ENCODE measurements at regions not wholly inside any gene's neighbourhood (a gene's known extent, or its start where the extent isn't known, plus 50 kb on each side); places are given as distances from the start of the nearest gene placed in this dataset.
A peak's percentile ranks its signal among the peaks of the same experiment; 100 is the strongest.
"Not testable (repeated sequence)": the region's sequence is repeated elsewhere in the genome, so short reads cannot be mapped to it uniquely, and the experiment has no call there.

GRCh38 chr11:71638801-71639519, 56.3 kb upstream of the KRTAP5-11 start:
- DNase-seq (ENCODE audit: low read depth): peak; percentile 50

- DNase-seq (ENCODE audit: low read depth): not testable (repeated sequence)
Measured at GRCh38 chr11:71639520-71639849, 56.8 kb upstream of the KRTAP5-11 start.

- DNase-seq (ENCODE audit: low read depth): not testable (repeated sequence)
Measured at GRCh38 chr11:71639916-71640315, 57.2 kb upstream of the KRTAP5-11 start.

GRCh38 chr11:71647078-71647477, 64.4 kb upstream of the KRTAP5-11 start:
- not testable (repeated sequence) for DNase-seq (ENCODE audit: low read depth)

- not testable (repeated sequence) for DNase-seq (ENCODE audit: low read depth)
Measured at GRCh38 chr11:71652998-71653397, 70.3 kb upstream of the KRTAP5-11 start.

- not testable (repeated sequence) for DNase-seq (ENCODE audit: low read depth)
Measured at GRCh38 chr11:71654423-71654822, 71.7 kb upstream of the KRTAP5-11 start.

- DNase-seq (ENCODE audit: low read depth): not testable (repeated sequence)
Measured at GRCh38 chr11:71655041-71655440, 72.4 kb upstream of the KRTAP5-11 start.

GRCh38 chr11:71656513-71656912, 73.8 kb upstream of the KRTAP5-11 start:
- DNase-seq (ENCODE audit: low read depth): not testable (repeated sequence)

GRCh38 chr11:71664941-71665340, 82.3 kb upstream of the KRTAP5-11 start:
- DNase-seq (ENCODE audit: low read depth): not testable (repeated sequence)

GRCh38 chr11:71698110-71698509, 115.4 kb upstream of the KRTAP5-11 start:
- DNase-seq (ENCODE audit: low read depth): not testable (repeated sequence)

- DNase-seq (ENCODE audit: low read depth): not testable (repeated sequence)
Measured at GRCh38 chr11:71698961-71699360, 116.3 kb upstream of the KRTAP5-11 start.

- DNase-seq (ENCODE audit: low read depth): not testable (repeated sequence)
Measured at GRCh38 chr11:71701435-71702291, 119.0 kb upstream of the KRTAP5-11 start.

GRCh38 chr11:71705086-71705737, 122.5 kb upstream of the KRTAP5-11 start:
- DNase-seq (ENCODE audit: low read depth): not testable (repeated sequence)

GRCh38 chr11:71705738-71706432, 123.2 kb upstream of the KRTAP5-11 start:
- DNase-seq (ENCODE audit: low read depth): not testable (repeated sequence)

- not testable (repeated sequence) for DNase-seq (ENCODE audit: low read depth)
Measured at GRCh38 chr11:71707083-71707482, 124.4 kb upstream of the KRTAP5-11 start.

GRCh38 chr11:71709541-71709940, 123.5 kb upstream of the DEFB108B start:
- not testable (repeated sequence) for DNase-seq (ENCODE audit: low read depth)

- DNase-seq (ENCODE audit: low read depth): peak; percentile 34
Measured at GRCh38 chr11:71710171-71710671, 122.8 kb upstream of the DEFB108B start.

- DNase-seq (ENCODE audit: low read depth): not testable (repeated sequence)
Measured at GRCh38 chr11:71710701-71711385, 122.2 kb upstream of the DEFB108B start.

GRCh38 chr11:71712350-71712749, 120.7 kb upstream of the DEFB108B start:
- not testable (repeated sequence) for DNase-seq (ENCODE audit: low read depth)

GRCh38 chr11:71712846-71713245, 120.2 kb upstream of the DEFB108B start:
- not testable (repeated sequence) for DNase-seq (ENCODE audit: low read depth)

GRCh38 chr11:71714510-71714909, 118.5 kb upstream of the DEFB108B start:
- DNase-seq (ENCODE audit: low read depth): not testable (repeated sequence)

All from activated T-helper 9 cell treated with anti-CD3 and anti-CD28 coated beads, Interleukin-2, amount 50 U/mL, for 16 hours (primary cell).